GM12891 (cell line): ENCODE measurements at regions not wholly inside any gene's neighbourhood (a gene's known extent, or its start where the extent isn't known, plus 50 kb on each side); places are given as distances from the start of the nearest gene placed in this dataset.

Experiments
- POLR2A ChIP-seq: IDR thresholded peaks from 2 replicates; pipeline ENCODE4 v1.6.1; 2011; ENCODE audit warnings: low read depth, low read length, control low read depth
- POLR2AphosphoS5 ChIP-seq: IDR thresholded peaks from 2 replicates; pipeline ENCODE4 v1.6.1; 2011; ENCODE audit warnings: low read depth, low read length, control low read depth

GRCh38 chr13:83681547-83681946 lies 200.7 kb downstream of the SLITRK1 start:
- TF ChIP-seq POLR2AphosphoS5 (no peak), POLR2A (no peak)
